A549 (cell line): ENCODE measurements at regions not wholly inside any gene's neighbourhood (a gene's known extent, or its start where the extent isn't known, plus 50 kb on each side); places are given as distances from the start of the nearest gene placed in this dataset.

Experiments used
- ATAC-seq, 2 experiments: fragments of 200-7000 bp in 1 of 2; fragments of >200 bp in 1 of 2; cut with Nextera tagmentation in 1 of 2; cut with Tn5 transposase in 1 of 2; 3 replicates each; pipeline versions ENCODE4 v1.8.0 to v1.9.1; 2018 to 2020; ENCODE audit warnings: mild to moderate bottlenecking in 1 of 2, moderate library complexity in 1 of 2
- CTCF ChIA-PET: fragments of 300-600 bp; sonication (Branson Sonifier 250); formaldehyde crosslinking; extraction: SDS; loops from one replicate; lab custom pipeline; 2021; ENCODE audit warnings: antibody characterized with exemption, inconsistent platforms; lab: Yijun Ruan, JAX
- POLR2A ChIA-PET: fragments of 350-600 bp; formaldehyde crosslinking; extraction: SDS; loops from one replicate; lab custom pipeline; 2021; ENCODE audit warnings: antibody characterized with exemption, inconsistent platforms; lab: Yijun Ruan, JAX
- DNase-seq, 2 experiments: peaks; one replicate each; pipeline versions ENCODE4 v3.0.0 to v3.0.0-alpha.2; 2011 to 2016; ENCODE audit warnings: low read depth in 1 of 2, low spot score in 1 of 2
- FAIRE-seq: peaks from 2 replicates; lab custom pipeline; 2011; peaks lifted over from hg19 to GRCh38; lab: Jason Lieb, UNC
- H3K27ac ChIP-seq, 2 experiments: fragments of >200 bp; sonication (Bioruptor Twin); formaldehyde crosslinking; 3 replicates each; pipeline ENCODE4 v1.5.1; 2016 to 2017
- H3K4me1 ChIP-seq: fragments of >200 bp; sonication (Bioruptor Twin); formaldehyde crosslinking; 3 replicates; pipeline ENCODE4 v1.6.1; 2016
- H3K4me2 ChIP-seq: fragments of >200 bp; sonication (Bioruptor Twin); formaldehyde crosslinking; 3 replicates; pipeline ENCODE4 v1.6.1; 2016
- H3K4me3 ChIP-seq: fragments of >200 bp; sonication (Bioruptor Twin); formaldehyde crosslinking; 3 replicates; pipeline ENCODE4 v1.5.1; 2016
- H3K9me3 ChIP-seq: fragments of >200 bp; sonication (Bioruptor Twin); formaldehyde crosslinking; 3 replicates; pipeline ENCODE4 v1.6.1; 2016
- CEBPB ChIP-seq, 2 experiments: fragments of >200 bp in 1 of 2; sonication (Bioruptor Twin) in 1 of 2; formaldehyde crosslinking in 1 of 2; IDR thresholded peaks; 2 replicates each; pipeline ENCODE4 v1.6.1; 2012 to 2016
- FOSB ChIP-seq: fragments of 250-450 bp; sonication (Bioruptor Pico); IDR thresholded peaks from 2 replicates; pipeline ENCODE4 v1.5.0; 2020; ENCODE audit warnings: mild to moderate bottlenecking, moderate library complexity
- GATA3 ChIP-seq: IDR thresholded peaks from 2 replicates; pipeline ENCODE4 v1.6.1; 2012; ENCODE audit warnings: borderline replicate concordance
- HEYL ChIP-seq: fragments of 250-450 bp; sonication (Bioruptor Pico); IDR thresholded peaks from 2 replicates; pipeline ENCODE4 v1.8.0; 2021; ENCODE audit warnings: mild to moderate bottlenecking, moderate library complexity
- HOXA7 ChIP-seq: fragments of 250-450 bp; sonication (Bioruptor Pico); IDR thresholded peaks from 2 replicates; pipeline ENCODE4 v1.5.0; 2020; ENCODE audit warnings: mild to moderate bottlenecking, moderate library complexity
- JUNB ChIP-seq: fragments of >200 bp; sonication (Bioruptor Twin); formaldehyde crosslinking; IDR thresholded peaks from 2 replicates; pipeline ENCODE4 v1.6.1; 2016
- NFE2L2 ChIP-seq: fragments of 150-350 bp; conservative IDR thresholded peaks from 2 replicates; pipeline ENCODE4 v1.6.1; 2014; ENCODE audit warnings: low read length
- POLR2A ChIP-seq: IDR thresholded peaks from 2 replicates; pipeline ENCODE4 v1.6.1; 2012; ENCODE audit warnings: mild to moderate bottlenecking, low read length
- POLR2AphosphoS2 ChIP-seq: conservative IDR thresholded peaks from 2 replicates; pipeline ENCODE4 v1.6.1; 2012; ENCODE audit warnings: low read length, improper control_type of control experiment, inconsistent platforms
- RARB ChIP-seq: fragments of 250-450 bp; sonication (Bioruptor Pico); IDR thresholded peaks from 2 replicates; pipeline ENCODE4 v1.8.0; 2021; ENCODE audit warnings: mild to moderate bottlenecking, moderate library complexity
- RFX5 ChIP-seq: fragments of 450-650 bp; IDR thresholded peaks from 2 replicates; pipeline ENCODE4 v1.7.1; 2014; ENCODE audit warnings: antibody characterized with exemption, mild to moderate bottlenecking, moderate library complexity
- RNF2 ChIP-seq: fragments of 200-600 bp; sonication (generic); IDR thresholded peaks from 2 replicates; pipeline ENCODE4 v1.6.1; 2016; ENCODE audit warnings: low read depth, mild to moderate bottlenecking, antibody characterized with exemption, moderate library complexity, borderline replicate concordance
- TFCP2L1 ChIP-seq: fragments of 250-450 bp; sonication (Bioruptor Pico); IDR thresholded peaks from 2 replicates; pipeline ENCODE4 v1.5.0; 2021; ENCODE audit warnings: mild to moderate bottlenecking
- TP53 ChIP-seq: fragments of 250-450 bp; sonication (Bioruptor Pico); IDR thresholded peaks from 2 replicates; pipeline ENCODE4 v1.5.0; 2021; ENCODE audit warnings: mild to moderate bottlenecking, moderate library complexity
- ZFP36 ChIP-seq: fragments of 450-650 bp; IDR thresholded peaks from 2 replicates; pipeline ENCODE4 v1.6.1; 2014; ENCODE audit warnings: borderline replicate concordance; ENCODE audit not compliant: partially characterized antibody
- ZNF302 ChIP-seq: fragments of 250-450 bp; sonication (Bioruptor Pico); IDR thresholded peaks from 2 replicates; pipeline ENCODE4 v1.9.0; 2021; ENCODE audit warnings: inconsistent platforms, mild to moderate bottlenecking, moderate library complexity
- WGBS: methylation state at CpG from one replicate; pipeline ENCODE4 v1.1.6; 2017; ENCODE audit errors: missing lambda C conversion rate; 5-methylcytosine and 5-hydroxymethylcytosine counted together
- TF ChIP-seq, protein P1 (sequence below): IDR thresholded peaks from 2 replicates; pipeline ENCODE4 v1.6.1; 2012
- TF ChIP-seq, protein P2 (sequence below): fragments of >200 bp; sonication (Bioruptor Twin); formaldehyde crosslinking; IDR thresholded peaks from 3 replicates; pipeline ENCODE4 v1.5.1; 2016
- TF ChIP-seq, protein P3 (sequence below): fragments of >200 bp; sonication (Bioruptor Twin); formaldehyde crosslinking; IDR thresholded peaks from 3 replicates; pipeline ENCODE4 v1.6.1; 2016

DNA sequence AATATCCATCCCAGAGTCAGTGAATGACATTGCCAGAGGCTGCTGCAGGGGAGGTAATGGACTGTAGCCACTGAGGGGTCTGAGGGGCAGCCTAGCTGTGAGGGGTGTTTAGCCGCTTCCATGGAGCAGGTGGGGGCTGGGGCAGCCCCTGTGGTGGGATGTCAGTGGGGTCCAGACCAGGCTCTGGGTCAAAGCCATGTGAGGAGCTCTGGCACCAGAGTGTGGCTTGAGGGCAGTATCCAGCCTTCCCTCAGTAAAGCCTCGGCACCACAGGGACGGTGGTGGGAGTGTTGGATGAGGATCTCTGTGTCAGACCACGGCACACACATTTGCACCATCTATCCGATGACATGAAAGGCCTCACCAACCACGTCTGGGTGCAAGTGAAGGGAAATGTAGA is 85.0 kb downstream of the INHBB start:
- ChIA-PET POLR2A (no interaction called here), CTCF (interaction anchor here (1.4 kb wide), 1 partner anchor 21 kb away, joined by 3 read pairs; no protein-coding TSS in a partner anchor)
- FAIRE-seq (no peak), DNase-seq (no peak), ATAC-seq (no peak)
- Histone ChIP-seq H3K9me3 (no peaks in the 10 kb centered on the region), H3K4me1 (no peaks in the 10 kb centered on the region; the same call in 2 of the 3 replicates), H3K4me3 (no peak overlapping the region), H3K27ac (no peak overlapping the region), H3K4me2 (no peak overlapping the region)
- WGBS, result 68% methylated on average over 6 of the region's 6 CpGs
- no peak for TF ChIP-seq GATA3
- no peak for TF ChIP-seq RARB (CRISPR knock-in tag)
- TF ChIP-seq TFCP2L1, result no peak
- TF ChIP-seq, protein P1, sequence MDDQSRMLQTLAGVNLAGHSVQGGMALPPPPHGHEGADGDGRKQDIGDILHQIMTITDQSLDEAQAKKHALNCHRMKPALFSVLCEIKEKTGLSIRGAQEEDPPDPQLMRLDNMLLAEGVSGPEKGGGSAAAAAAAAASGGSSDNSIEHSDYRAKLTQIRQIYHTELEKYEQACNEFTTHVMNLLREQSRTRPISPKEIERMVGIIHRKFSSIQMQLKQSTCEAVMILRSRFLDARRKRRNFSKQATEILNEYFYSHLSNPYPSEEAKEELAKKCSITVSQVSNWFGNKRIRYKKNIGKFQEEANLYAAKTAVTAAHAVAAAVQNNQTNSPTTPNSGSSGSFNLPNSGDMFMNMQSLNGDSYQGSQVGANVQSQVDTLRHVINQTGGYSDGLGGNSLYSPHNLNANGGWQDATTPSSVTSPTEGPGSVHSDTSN, result no peak
- no peak for TF ChIP-seq ZFP36
- no peak for TF ChIP-seq CEBPB (IDR thresholded peaks at IDR 0.05)
- no peak for TF ChIP-seq POLR2AphosphoS2
- TF ChIP-seq TP53 (CRISPR knock-in tag), result no peak
- no peak for TF ChIP-seq POLR2A
- no peak for TF ChIP-seq RNF2

DNA sequence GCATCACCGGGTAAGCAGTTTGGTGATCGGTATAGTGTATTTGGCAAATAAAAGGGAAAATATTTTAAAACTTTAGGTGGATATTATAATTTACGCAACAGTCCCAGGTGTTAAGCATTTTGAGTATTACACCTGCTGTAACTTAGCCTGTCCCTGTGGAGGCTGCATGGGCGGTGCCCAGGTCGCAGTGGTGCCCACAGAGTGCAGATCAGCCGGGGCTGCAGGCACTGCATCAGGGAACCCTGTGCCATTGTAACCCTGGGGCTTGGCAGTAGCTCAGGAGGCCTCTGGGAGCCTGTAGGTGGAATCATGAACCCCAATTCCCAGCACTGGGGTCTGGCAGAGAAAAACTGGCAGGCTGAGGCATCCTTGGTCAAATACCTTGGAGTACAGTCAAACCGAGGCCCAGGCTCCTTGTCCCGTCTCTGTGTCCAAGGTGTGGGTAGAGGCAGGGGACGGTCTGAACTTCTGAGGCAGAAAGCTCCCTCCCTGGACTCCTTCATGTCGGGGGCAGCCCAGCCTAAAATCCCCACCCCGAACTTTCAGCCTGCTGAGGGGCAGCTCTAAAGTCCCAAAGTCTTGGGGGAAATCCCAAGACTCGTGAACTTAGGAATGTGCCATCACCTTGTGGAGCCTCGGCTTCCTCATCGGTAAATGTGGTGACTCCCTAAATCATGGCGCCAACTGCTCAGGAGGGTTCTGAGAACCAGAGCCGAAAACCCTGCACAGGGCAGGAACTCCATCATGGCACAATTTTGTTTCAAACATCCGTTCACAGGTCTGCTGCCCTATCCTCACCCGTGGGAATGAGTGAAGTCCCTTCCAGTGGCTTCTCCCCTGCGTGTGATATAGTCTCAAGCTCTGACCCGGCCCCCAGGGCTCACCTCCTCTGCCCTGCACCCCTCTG is 85.7 kb downstream of the INHBB start:
- FAIRE-seq (no peak), ATAC-seq (no peak), DNase-seq (no peak)
- Histone ChIP-seq H3K27ac (no peak overlapping the region), H3K4me2 (no peak overlapping the region), H3K9me3 (no peaks in the 10 kb centered on the region), H3K4me3 (no peak overlapping the region), H3K4me1 (peaks cover 6% of the 10 kb centered on the region)
- CTCF ChIA-PET, result interaction anchor here (0.6 to 1.2 kb wide), 3 partner anchors 55 to 119 kb away, joined by 3 read pairs; no protein-coding TSS in a partner anchor
- POLR2A ChIA-PET, result no interaction called here
- WGBS, result 82% methylated on average over 20 of the region's 20 CpGs
- TF ChIP-seq NFE2L2 (no peak), HEYL (CRISPR knock-in tag) (no peak), RFX5 (no peak), ZNF302 (CRISPR knock-in tag) (no peak), HOXA7 (CRISPR knock-in tag) (no peak), FOSB (CRISPR knock-in tag) (no peak), POLR2AphosphoS2 (no peak), JUNB (no peak)
- TF ChIP-seq, protein P2, sequence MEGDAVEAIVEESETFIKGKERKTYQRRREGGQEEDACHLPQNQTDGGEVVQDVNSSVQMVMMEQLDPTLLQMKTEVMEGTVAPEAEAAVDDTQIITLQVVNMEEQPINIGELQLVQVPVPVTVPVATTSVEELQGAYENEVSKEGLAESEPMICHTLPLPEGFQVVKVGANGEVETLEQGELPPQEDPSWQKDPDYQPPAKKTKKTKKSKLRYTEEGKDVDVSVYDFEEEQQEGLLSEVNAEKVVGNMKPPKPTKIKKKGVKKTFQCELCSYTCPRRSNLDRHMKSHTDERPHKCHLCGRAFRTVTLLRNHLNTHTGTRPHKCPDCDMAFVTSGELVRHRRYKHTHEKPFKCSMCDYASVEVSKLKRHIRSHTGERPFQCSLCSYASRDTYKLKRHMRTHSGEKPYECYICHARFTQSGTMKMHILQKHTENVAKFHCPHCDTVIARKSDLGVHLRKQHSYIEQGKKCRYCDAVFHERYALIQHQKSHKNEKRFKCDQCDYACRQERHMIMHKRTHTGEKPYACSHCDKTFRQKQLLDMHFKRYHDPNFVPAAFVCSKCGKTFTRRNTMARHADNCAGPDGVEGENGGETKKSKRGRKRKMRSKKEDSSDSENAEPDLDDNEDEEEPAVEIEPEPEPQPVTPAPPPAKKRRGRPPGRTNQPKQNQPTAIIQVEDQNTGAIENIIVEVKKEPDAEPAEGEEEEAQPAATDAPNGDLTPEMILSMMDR, result no peak
- TF ChIP-seq, protein P3, sequence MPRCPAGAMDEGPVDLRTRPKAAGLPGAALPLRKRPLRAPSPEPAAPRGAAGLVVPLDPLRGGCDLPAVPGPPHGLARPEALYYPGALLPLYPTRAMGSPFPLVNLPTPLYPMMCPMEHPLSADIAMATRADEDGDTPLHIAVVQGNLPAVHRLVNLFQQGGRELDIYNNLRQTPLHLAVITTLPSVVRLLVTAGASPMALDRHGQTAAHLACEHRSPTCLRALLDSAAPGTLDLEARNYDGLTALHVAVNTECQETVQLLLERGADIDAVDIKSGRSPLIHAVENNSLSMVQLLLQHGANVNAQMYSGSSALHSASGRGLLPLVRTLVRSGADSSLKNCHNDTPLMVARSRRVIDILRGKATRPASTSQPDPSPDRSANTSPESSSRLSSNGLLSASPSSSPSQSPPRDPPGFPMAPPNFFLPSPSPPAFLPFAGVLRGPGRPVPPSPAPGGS, result no peak
